ENCODE measurements at regions not wholly inside any gene's neighbourhood (a gene's known extent, or its start where the extent isn't known, plus 50 kb on each side); places are given as distances from the start of the nearest gene placed in this dataset.

DNA sequence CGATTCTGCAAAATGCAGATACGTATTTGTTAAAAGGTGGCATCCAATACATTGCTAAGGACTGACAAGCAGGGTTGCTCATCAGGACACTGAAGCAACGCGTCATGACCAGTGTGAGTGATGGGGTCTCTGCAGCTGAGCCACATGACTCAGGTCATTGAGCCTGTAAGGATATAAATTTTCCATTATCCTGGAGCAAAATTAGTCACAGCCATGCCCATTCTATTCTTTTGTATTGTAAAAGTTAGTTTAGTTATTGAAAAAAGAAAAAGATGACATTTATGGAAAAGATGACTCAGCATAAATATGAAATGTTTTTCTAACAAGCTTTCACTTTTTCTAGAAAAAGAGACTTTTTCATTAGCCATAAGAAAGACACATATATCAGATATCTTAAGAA is 268.0 kb upstream of the TMEM132C start:
- H3K27ac ChIP-seq, result no peak overlapping the region
- TF ChIP-seq, protein P1, sequence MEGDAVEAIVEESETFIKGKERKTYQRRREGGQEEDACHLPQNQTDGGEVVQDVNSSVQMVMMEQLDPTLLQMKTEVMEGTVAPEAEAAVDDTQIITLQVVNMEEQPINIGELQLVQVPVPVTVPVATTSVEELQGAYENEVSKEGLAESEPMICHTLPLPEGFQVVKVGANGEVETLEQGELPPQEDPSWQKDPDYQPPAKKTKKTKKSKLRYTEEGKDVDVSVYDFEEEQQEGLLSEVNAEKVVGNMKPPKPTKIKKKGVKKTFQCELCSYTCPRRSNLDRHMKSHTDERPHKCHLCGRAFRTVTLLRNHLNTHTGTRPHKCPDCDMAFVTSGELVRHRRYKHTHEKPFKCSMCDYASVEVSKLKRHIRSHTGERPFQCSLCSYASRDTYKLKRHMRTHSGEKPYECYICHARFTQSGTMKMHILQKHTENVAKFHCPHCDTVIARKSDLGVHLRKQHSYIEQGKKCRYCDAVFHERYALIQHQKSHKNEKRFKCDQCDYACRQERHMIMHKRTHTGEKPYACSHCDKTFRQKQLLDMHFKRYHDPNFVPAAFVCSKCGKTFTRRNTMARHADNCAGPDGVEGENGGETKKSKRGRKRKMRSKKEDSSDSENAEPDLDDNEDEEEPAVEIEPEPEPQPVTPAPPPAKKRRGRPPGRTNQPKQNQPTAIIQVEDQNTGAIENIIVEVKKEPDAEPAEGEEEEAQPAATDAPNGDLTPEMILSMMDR (conservative IDR thresholded peaks at IDR 0.05), result no peak

DNA sequence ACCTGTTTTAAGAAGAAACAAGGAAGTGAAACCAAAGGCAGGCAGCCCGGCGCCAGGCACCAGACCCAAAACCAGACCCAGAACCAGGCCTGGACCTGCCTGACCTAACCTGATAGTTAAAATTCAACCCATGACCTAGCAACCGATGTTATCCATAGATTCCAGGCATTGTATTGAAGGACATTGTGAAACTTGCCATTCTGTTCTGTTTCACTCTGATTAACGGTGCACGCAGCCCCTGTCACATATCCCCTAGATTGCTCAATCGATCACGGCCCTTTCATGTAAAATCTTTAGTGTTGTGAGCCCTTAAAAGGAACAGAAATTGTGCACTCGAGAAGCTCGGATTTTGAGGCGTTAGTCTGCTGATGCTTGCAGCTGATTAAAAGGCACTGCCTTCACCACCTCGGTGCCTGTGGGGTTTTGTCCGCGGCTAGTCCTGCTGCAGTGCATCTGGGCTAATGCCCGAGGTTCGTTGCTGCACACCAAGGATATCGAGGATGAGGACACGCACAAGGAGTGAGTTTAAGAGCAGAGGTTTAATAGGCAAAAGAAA is 262.5 kb upstream of the TMEM132C start:
- TF ChIP-seq, protein P1 (conservative IDR thresholded peaks at IDR 0.05), result no peak
- no peak overlapping the region for H3K27ac ChIP-seq

DNA sequence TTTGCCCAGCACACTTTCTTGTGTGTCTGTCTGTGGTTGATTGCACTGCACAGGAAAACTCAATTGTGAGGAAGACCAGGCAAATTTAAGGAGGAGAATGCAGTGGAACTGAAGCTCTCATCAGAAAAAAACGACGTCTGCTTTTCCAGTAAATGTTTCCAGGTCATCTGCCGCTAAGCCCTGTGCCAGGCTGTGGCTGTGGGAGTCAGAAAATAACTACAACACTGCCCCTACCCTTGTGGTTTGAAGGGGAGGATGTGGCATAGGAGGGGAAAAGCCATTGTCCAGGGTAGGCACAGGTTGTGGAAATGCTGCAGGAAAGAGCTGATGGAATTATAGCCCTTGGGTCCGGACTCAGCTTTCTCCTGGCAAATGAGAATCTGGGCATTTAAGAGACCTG is 259.7 kb upstream of the TMEM132C start:
- H3K27ac ChIP-seq, result no peak overlapping the region
- TF ChIP-seq, protein P1 (conservative IDR thresholded peaks at IDR 0.05), result no peak

DNA sequence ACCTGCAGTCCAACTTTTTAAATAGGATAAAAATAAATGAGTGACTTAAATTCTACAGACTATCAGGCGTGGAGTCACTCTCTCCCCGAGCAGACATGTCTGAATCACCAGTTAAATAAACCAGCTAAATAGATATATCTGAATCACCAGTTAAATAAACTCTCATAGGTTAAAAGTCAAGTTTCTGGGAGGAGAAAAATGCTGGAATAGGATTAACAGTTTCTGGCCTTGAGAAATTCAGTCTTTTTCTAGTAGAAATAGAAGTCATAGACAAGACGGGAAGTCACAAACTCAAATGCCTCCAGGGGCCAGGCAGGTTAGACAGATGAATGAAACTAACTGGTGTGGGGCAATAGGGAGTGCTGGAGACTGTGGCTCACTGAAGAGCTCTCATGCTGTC is 258.6 kb upstream of the TMEM132C start:
- no peak overlapping the region for H3K27ac ChIP-seq
- TF ChIP-seq, protein P1 (conservative IDR thresholded peaks at IDR 0.05), result no peak

DNA sequence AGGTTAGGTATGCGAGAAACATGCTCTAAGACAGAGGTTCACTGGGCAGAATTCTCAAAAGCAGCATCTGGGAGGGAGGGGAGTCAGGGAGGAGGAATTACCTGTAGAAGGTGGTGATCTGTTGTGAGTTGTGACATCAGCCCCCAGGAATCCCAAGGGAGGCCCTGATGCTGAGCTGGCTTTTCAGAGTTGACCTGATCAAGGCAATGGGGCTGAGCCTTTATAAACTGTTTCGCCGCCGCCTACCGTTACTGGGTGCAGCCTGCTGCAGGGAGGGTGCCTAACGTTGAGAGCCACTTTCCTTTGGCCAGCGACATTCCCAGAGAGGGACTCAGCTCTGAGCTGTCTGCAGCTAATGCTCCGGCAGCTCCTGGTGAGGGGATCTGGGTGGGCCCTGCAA is 257.9 kb upstream of the TMEM132C start:
- TF ChIP-seq, protein P1 (conservative IDR thresholded peaks at IDR 0.05), result no peak
- H3K27ac ChIP-seq, result no peak overlapping the region

DNA sequence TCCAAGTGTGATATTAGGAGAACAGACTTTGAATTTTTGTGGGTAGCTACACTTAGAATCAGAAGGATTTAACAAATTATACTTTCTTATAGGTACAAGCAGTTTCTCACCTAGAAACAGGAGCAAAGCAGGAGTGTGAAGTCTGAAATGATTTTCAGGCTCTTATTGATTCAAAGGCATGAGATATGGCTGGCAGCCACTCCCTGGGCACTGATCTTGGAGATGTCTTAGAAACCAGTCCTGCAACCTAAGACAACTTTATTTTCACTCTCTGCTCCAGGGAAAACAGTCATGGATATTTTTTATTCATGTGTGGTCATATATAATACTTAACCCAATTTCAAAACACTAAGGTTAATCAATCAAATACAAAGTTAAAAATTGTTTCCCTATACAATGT is 254.9 kb upstream of the TMEM132C start:
- no peak overlapping the region for H3K27ac ChIP-seq
- TF ChIP-seq, protein P1 (conservative IDR thresholded peaks at IDR 0.05), result no peak

DNA sequence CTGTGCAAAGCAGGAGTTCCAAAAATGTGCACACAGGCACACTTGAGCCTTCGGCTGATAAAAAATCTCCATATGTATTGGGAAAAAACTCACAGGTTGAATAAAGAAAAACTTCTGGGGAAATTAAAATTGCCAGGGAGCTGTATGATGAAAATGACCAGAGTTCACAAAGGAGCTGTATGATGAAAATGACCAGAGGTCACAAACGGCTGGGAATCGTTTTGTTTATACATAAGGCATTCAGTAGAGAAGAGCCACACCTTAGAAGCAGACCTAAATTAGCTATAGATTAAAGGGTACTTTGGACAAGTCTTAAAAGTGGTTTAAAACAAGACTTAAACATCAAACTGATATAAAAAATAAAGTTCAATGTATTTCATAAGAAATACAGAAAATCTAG is 251.7 kb upstream of the TMEM132C start:
- no peak overlapping the region for H3K27ac ChIP-seq

More for the DNA sequence above, 251.7 kb upstream of the TMEM132C start:
- TF ChIP-seq, protein P1 (conservative IDR thresholded peaks at IDR 0.05), result no peak

Measured in VCaP (cell line).